ENCODE measurements at regions not wholly inside any gene's neighbourhood (a gene's known extent, or its start where the extent isn't known, plus 50 kb on each side); places are given as distances from the start of the nearest gene placed in this dataset.

- TF ChIP-seq RELA (CRISPR knock-in tag; IDR thresholded peaks at IDR 0.05) (no peak), DPF2 (CRISPR knock-in tag; IDR thresholded peaks at IDR 0.05; ENCODE audit: borderline replicate concordance, low read depth) (no peak)
These were observed 214.2 kb upstream of the MPDZ start for GRCh38 chr9:13493697-13494096.
